HG03280 (cell line): ENCODE measurements at regions not wholly inside any gene's neighbourhood (a gene's known extent, or its start where the extent isn't known, plus 50 kb on each side); places are given as distances from the start of the nearest gene placed in this dataset.

Experiments used
- ATAC-seq: cut with Tn5 transposase; IDR thresholded peaks from one replicate; pipeline ENCODE4 v1.9.1; 2021; ENCODE audit warnings: mild to moderate bottlenecking, moderate library complexity; ENCODE audit not compliant: unreplicated experiment

GRCh38 chr11:19378814-19379213 is 138.1 kb upstream of the E2F8 start:
- ATAC-seq = no peak

GRCh38 chr11:19377881-19378280 is 137.1 kb upstream of the E2F8 start:
- ATAC-seq = no peak

GRCh38 chr11:19375440-19375839 is 134.7 kb upstream of the E2F8 start:
- ATAC-seq = no peak

GRCh38 chr11:19374151-19374569 is 133.4 kb upstream of the E2F8 start:
- no peak for ATAC-seq

GRCh38 chr11:19372381-19372780 is 131.6 kb upstream of the E2F8 start:
- ATAC-seq = no peak

GRCh38 chr11:19370100-19370861 is 129.5 kb upstream of the E2F8 start:
- no peak for ATAC-seq

GRCh38 chr11:19368726-19369375 is 128.1 kb upstream of the E2F8 start:
- ATAC-seq = no peak

GRCh38 chr11:19366992-19367709 is 126.4 kb upstream of the E2F8 start:
- ATAC-seq = no peak

GRCh38 chr11:19365743-19366410 is 125.1 kb upstream of the E2F8 start:
- no peak for ATAC-seq

GRCh38 chr11:19359221-19360000 is 118.7 kb upstream of the E2F8 start:
- ATAC-seq = no peak

- no peak for ATAC-seq
Measured at GRCh38 chr11:19357943-19358342, 117.2 kb upstream of the E2F8 start.

GRCh38 chr11:19355601-19356000 is 114.9 kb upstream of the E2F8 start:
- ATAC-seq = no peak

GRCh38 chr11:19353287-19353850 is 112.6 kb upstream of the E2F8 start:
- ATAC-seq = no peak

- no peak for ATAC-seq
Measured at GRCh38 chr11:19352771-19353160, 112.0 kb upstream of the E2F8 start.

- no peak for ATAC-seq
Measured at GRCh38 chr11:19352072-19352770, 111.5 kb upstream of the E2F8 start.

GRCh38 chr11:19351426-19351825 is 110.7 kb upstream of the E2F8 start:
- no peak for ATAC-seq

GRCh38 chr11:19350160-19350559 is 109.4 kb upstream of the E2F8 start:
- ATAC-seq = no peak

GRCh38 chr11:19349340-19350025 is 108.7 kb upstream of the E2F8 start:
- no peak for ATAC-seq

GRCh38 chr11:19347911-19348310 is 107.2 kb upstream of the E2F8 start:
- no peak for ATAC-seq
